H7 (cell line): ENCODE measurements at regions not wholly inside any gene's neighbourhood (a gene's known extent, or its start where the extent isn't known, plus 50 kb on each side); places are given as distances from the start of the nearest gene placed in this dataset.
A peak's percentile ranks its signal among the peaks of the same experiment; 100 is the strongest.

Experiments used
- DNase-seq: peaks from one replicate; pipeline ENCODE4 v3.0.0; 2012
- H3K27me3 ChIP-seq: 2 replicates; pipeline ENCODE4 v1.6.0; 2011; ENCODE audit warnings: mild to moderate bottlenecking, low read length; ENCODE audit not compliant: control insufficient read depth, insufficient read depth
- H3K36me3 ChIP-seq: replicated peaks from 2 replicates; pipeline ENCODE4 v1.5.1; 2011; ENCODE audit warnings: low read length; ENCODE audit not compliant: control insufficient read depth, insufficient read depth
- H3K4me3 ChIP-seq: 2 replicates; pipeline ENCODE4 v1.5.1; 2011; ENCODE audit warnings: low read depth, mild to moderate bottlenecking, control low read depth, low read length, moderate library complexity; ENCODE audit not compliant: insufficient read depth

GRCh38 chr11:69348414-69349235, 54.7 kb downstream of the MYEOV start:
- Histone ChIP-seq H3K36me3 (no peaks in the 10 kb centered on the region), H3K4me3 (no peak overlapping the region), H3K27me3 (no peaks in the 10 kb centered on the region)
- DNase-seq = no peak

DNA sequence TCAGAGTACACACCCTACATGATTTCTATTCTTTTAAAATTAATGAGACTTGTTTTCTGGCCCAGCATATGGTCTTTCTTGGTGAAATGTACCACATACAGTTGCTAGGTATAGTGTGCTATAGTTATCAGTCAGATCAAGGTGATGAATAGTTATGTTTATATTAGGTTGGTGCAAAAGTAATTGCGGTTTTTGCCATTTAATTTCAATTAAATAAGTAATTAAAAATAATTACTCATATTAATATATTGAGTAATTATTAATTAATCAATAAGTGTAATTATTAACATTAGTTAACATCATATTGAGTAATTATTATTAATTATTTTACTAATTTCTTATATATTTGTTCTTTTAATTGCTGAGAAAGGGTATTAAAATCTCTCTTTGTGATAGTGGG, 56.1 kb downstream of the MYEOV start:
- DNase-seq = no peak
- no peaks in the 10 kb centered on the region for H3K27me3 ChIP-seq
- no peak overlapping the region for H3K4me3 ChIP-seq
- H3K36me3 ChIP-seq = no peaks in the 10 kb centered on the region

DNA sequence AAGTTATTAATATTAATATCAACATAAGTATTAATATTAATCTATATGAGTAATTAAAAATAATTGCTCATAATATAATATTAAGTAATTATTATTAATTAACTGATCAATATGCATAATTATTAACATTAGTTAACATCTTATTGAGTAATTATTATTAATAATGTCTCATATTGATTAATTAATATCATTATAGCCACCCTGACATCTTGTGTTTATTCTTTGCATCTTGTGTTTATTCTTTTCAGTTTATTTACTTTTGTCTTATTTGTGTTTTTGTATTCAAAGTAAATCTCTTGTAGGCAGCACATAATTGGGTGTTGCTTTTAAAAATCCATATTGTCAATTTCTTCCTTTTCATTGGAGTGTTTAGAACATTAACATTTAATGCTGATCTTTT, 56.6 kb downstream of the MYEOV start:
- no peak overlapping the region for H3K4me3 ChIP-seq
- DNase-seq = no peak
- no peaks in the 10 kb centered on the region for H3K36me3 ChIP-seq
- no peaks in the 10 kb centered on the region for H3K27me3 ChIP-seq

GRCh38 chr11:69351460-69351859, 57.5 kb downstream of the MYEOV start:
- Histone ChIP-seq H3K4me3 (no peak overlapping the region), H3K27me3 (no peaks in the 10 kb centered on the region), H3K36me3 (no peaks in the 10 kb centered on the region)
- no peak for DNase-seq

GRCh38 chr11:69352166-69352565, 58.2 kb downstream of the MYEOV start:
- no peaks in the 10 kb centered on the region for H3K27me3 ChIP-seq
- H3K36me3 ChIP-seq = no peaks in the 10 kb centered on the region
- no peak for DNase-seq
- no peak overlapping the region for H3K4me3 ChIP-seq

DNA sequence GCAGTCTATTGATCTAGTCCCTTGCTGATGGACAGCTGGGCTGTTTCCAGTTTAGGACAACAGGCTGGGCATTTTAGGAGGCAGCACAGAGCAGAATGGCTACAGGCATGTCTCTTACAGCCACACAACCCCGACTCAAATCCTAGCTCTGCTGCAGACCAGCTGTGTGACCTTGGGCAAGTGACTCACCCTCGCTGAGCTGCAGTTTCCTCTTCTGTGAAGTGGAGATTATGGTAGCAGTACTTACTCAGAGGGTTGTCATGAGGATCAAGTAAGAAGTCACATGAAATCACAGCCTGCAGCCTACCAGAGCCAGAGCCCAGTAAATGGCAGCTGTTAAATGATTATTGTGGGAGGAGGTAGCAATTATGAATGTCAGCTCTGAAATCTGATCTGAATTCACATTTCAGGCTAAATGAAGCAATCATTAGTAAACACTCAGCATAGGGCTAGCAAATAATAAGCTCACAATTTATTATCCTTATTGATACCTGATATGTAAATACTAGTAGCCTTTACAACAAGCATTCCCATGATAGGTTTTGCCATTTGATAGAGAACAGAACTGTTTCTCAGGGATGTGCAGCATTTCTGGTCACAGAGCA, 58.9 kb downstream of the MYEOV start:
- DNase-seq = no peak
- Histone ChIP-seq H3K4me3 (no peak overlapping the region), H3K27me3 (no peaks in the 10 kb centered on the region), H3K36me3 (no peaks in the 10 kb centered on the region)

- no peak overlapping the region for H3K4me3 ChIP-seq
- H3K27me3 ChIP-seq = no peaks in the 10 kb centered on the region
- no peaks in the 10 kb centered on the region for H3K36me3 ChIP-seq
- peak; percentile 55 for DNase-seq
Observed at GRCh38 chr11:69353696-69354544, 60.0 kb downstream of the MYEOV start.

DNA sequence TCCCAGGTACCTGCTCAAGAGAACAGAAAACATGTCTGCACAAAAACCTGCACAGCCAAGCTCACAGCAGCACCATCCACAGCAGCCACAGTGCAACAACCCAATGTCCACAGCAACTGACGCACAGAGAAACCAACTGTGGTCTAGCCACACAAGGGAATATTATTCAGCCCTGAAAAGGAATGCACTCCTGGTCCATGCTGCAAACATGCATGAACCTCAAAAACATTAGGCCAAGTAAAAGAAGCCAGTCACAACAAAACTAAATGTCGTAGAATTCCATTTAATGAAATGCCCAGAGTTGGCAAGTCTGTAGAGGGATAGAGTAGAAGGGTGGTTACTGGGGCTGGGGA, 60.6 kb downstream of the MYEOV start:
- H3K36me3 ChIP-seq = no peaks in the 10 kb centered on the region
- H3K4me3 ChIP-seq = no peak overlapping the region
- no peak for DNase-seq
- H3K27me3 ChIP-seq = no peaks in the 10 kb centered on the region

DNA sequence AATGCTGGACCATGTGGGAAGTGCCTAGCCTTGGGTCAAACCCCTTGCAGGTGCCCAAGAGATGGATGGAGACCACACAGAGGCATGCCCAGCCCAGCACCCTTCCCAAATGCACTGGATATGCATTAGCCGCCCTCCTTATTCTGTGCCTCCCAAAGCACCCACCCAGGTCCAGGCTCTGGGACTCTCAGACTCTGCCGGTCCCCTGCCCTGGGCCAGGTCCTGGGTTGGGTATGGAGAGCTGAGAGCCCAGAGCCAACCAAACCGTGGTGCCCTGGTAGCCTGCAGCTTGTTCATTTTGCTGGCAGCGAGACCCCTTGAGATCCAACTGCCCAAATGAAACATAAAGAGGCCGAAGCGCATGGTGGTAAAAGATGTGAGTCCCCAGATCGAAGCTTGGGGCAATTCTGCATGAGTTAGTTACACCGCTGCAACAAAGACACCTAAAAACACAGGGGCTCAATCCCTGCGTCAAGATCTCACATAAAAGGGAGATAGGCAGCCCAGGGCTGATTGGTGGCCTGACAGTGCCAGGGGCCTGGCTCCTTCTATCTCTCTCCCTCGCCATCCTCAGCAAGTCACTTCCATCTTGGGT, 61.5 kb downstream of the MYEOV start:
- no peak for DNase-seq
- Histone ChIP-seq H3K4me3 (no peak overlapping the region), H3K27me3 (no peaks in the 10 kb centered on the region), H3K36me3 (no peaks in the 10 kb centered on the region)

DNA sequence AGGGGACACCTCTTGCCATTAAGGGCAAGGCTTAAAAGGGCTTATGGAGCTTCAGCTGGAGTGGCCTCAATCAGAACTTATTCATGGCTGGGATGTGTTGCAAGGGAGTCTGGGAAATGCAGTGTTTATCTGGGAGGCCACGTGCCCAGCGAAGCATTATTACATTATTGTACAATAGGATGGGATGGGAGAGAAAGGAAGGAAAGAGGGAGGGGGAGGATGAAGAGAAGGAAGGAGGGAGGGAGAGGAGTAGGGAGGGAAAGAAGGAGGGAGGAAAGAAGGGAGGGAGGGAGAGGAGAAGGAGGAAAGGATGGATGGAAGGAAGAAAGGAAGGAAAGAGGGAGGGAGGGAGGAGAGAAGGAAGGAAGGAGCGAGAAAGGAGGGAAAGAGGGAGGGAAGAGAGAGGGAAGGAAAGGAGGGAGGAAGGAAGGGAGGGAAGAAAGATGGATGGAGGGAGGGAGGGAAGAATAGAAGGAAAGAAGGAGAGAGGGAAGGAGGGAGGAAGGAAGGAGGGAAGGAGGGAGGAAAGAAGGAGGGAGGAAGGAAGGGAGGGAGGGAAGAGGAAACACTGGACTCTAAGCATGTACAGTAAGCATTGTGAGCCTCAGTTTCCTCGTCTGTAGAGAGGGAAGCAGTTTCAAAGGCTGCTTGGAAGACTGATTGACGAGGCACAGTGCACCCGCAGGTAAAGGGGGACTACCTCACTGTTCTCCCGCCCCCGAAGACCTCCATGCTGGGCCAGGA, 62.2 kb downstream of the MYEOV start:
- H3K27me3 ChIP-seq = no peaks in the 10 kb centered on the region
- no peak overlapping the region for H3K4me3 ChIP-seq
- no peak for DNase-seq
- H3K36me3 ChIP-seq = no peaks in the 10 kb centered on the region

DNA sequence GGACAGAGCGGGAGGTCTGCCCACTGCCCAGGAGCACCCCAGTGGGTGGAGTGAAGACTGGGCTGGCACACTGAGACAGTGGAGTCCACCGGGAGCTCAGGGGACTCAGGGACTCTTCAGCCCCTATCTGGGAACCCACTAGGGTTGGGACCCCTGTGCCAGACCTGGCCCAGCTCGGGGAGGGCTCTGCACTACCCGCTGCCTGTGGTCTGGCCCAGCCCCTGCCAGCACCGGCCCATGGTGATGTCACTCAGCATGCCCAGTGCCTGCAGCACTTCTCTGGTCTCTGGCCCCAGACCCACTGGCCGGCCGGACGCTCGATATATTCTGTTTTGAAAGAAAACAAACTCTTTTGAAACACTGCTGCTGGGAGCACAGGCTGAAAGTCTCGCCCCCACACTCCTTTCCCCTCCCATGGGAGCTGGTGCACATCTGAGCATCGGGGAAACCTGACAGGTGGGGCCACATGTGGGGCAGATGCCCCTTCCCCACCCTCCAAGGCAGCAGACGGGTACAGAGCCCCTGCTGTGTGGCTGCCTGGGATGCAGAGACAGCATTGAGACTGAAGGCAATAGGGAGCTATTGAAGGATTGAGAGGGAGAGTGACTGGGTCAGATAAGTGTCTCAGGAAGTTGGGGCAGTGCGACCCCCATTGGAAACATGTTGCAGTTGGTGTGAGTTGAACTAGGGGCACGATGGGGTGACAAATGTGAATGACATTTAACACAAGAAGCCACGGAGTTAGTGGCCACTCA, 62.9 kb downstream of the MYEOV start:
- no peaks in the 10 kb centered on the region for H3K27me3 ChIP-seq
- no peaks in the 10 kb centered on the region for H3K36me3 ChIP-seq
- no peak overlapping the region for H3K4me3 ChIP-seq
- DNase-seq = peak; percentile 29

DNA sequence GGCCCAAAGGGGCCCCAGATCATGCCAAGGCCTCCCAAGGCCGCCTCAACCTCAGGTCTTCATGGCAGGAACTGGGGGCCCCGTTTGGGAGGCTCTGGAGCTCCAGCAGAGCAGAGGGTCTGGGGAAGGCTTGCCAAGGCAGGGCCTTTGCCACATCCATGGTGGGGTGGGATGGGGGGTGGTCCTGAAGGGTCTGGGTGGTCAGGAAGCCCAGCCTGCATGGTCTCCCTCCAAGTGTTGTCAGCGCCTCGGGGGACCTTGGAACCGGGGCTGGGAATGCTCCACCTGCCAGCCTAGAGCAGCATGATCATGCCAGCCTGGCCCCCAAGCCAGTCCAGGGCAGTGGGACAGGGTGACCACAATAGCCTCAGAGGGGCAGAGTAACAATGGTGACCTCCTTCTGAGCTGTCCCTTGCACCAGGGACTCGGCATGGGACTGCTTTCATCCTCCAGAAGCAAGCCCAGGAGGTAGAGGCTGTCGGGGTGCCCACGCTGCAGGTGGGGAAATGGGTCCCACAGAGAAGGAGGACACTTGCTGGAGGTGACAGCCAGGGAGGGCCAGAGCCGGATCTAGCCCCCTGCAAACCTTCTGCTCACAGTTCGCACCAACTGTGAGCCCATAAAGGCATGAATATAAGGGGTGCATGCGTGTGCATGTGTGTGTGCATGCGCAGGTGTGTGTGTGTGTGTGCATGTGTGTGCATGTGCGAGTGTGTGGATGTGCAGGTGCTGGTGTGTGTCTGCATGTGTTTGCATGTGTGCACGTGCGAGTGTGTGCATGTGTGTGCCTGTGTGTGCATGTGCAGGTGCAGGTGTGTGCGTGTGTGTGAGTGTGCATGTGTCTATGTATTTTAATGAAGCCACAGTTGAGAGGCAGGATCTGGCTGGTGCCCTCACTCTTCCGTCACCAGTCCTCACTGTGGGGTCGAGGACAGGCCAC, 63.8 kb downstream of the MYEOV start:
- peak; percentile 11 for DNase-seq
- Histone ChIP-seq H3K27me3 (no peaks in the 10 kb centered on the region), H3K36me3 (no peaks in the 10 kb centered on the region), H3K4me3 (no peak overlapping the region)
